HG02870 (cell line): ENCODE measurements at regions not wholly inside any gene's neighbourhood (a gene's known extent, or its start where the extent isn't known, plus 50 kb on each side); places are given as distances from the start of the nearest gene placed in this dataset.
"Not testable (repeated sequence)": the region's sequence is repeated elsewhere in the genome, so short reads cannot be mapped to it uniquely, and the experiment has no call there.

Source experiments
- ATAC-seq: cut with Tn5 transposase; IDR thresholded peaks from one replicate; pipeline ENCODE4 v1.9.1; 2021; ENCODE audit warnings: mild to moderate bottlenecking, moderate library complexity; ENCODE audit not compliant: unreplicated experiment

DNA sequence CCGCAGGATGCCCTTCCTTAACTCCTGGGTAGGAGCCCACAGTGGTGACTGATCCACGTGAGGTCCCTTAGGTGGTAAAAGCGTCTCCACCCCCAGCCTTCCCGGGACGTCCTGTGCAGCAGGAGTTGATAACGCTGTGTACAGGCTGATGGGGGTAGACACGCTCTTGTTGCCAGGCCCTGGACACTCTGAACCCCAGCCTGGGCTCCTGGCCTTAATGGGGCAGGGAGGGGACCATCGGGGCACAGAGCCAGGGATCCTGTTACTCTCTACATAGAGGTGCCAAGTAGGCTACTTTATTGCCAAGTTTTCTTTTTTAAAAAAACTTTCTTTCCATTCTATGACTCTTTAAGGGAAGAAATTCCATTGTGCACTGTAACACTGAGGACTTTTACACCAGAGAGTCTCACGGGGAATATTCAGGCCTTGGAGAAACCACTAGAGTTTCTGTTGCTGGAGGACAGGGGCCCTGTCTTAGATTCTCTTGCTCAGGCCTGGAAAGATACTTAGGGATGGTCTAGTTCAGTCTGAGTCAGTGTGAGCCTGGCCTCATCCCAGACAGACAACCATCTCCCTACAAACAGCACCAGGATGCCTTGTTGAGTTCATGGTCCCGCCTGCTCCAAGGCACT, 104.3 kb upstream of the RNU6-1 start:
- ATAC-seq = no peak

DNA sequence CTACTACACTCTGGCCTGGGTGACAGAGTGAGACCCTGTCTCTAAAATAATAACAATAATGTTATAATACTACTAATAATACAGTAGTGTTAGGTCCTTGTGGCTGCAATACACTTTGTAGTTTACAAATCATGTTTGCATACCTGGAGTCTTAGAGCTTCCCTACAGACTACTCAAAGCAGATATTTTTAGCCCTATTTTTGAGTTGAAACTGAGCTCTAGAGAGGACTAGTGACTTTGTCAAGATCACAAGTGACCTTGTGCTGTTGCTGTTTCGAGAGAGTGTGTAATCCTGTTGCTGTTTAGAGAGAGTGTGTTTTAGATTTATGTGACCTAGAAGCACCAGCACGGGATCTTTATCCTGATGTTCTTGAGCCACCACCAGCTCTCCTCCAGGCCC, 105.3 kb upstream of the RNU6-1 start:
- ATAC-seq = no peak

DNA sequence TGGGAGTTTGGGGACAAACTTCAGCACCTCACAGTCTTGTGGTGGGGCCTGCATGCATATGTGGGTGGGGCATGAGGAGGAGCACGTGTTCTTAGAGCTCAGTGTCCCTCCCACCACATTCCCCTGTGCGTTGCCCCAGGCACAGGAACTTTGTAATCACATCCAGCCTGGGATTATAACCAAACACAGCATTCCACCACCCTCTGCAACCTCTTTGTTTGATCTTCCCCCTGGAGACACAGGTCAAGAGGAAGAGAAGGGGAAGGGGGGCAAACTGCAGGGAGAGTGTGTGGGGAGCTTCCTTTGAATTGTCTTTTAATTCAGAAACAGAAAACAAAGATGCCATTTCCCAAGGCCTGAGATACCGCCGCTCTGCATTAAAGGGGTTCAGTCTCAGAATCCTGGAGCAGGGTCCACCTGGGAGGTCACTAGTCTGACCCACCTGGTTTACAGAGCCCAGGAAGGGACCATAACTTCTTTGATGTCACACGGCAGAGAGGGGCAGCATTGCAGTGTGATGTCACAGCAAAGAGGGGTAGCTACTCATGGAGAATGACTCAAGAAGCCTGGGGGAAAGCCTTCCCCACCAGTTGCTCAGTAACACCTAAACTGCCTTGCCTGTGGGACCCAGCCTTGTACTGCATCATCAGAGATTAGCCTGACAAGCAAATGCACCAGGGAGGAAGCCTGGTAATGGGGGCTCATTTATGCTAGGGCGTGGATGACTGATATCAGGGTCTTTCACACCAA, 106.3 kb upstream of the RNU6-1 start:
- ATAC-seq = no peak

DNA sequence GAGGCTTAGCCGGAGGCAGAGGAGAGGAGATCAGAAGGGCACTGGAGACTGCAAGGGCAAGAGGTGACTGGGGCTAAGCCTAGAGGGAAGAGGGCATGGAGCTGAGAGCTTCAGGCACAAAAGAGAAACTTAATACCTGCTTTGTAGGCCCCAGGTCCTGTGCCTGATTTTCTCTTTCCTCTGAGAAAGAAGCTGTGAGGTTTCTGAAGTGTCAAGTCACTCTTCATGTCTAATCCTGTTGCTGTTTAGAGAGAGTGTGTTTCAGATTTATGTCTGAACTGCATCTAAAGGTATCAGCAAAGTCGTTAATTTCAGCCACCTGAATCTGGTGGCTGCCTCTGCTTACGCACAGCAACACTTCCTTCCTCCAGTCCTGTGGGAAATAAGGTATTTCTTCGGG, 106.9 kb upstream of the RNU6-1 start:
- ATAC-seq = no peak

DNA sequence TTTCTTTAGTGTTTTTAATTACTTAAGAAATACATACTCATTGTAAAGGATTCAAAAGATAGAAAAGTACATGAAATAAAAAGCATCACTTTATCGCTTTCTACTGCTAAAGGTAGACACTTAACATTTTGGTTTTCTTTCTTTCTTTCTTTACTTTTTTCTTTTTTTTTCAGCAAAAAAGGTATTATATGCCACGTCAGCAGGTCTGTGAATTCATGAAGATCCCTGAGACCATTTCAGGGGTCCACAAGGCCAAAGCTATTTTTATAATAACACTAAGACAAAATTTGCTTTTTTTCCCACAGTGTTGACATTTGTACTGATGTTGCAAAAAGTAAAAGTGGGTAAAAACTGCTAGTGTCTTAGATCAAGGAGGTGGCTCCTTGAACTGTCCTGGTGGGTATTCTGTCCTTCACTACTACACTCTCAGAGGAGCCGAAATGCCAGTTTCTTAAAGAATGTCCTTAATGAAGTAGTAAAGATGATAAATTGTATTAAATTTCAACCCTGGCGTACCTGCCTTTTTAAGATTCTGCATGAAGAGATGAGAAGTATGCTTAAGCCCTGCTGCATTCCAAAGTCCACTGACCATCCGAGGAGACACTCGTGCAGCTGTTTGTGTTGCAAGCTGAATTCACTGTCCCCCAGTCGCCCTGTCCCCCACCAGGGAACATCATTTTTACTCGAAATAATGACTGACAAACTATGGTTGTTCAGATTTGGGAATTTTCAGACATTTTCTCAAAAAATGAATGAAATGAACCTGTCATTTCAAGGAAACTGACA, 106.7 kb upstream of the PIAS1 start:
- ATAC-seq = no peak

DNA sequence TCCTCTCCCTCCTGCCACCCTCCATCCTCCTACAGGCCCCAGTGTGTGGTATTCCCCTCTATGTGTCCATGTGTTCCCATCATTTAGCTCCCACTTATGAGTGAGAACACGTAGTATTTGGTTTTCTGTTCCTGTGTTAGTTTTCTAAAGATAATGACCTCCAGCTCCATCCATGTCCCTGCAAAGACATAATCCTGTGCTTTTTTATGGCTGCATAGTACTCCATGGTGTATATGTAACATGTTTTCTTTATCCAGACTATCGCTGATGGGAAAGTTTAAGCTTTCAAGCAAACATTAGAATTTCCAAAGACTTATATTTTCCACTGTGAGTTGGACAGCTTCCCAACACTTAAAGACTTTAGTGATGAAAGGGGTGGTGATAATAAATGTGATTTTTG, 105.9 kb upstream of the PIAS1 start:
- no peak for ATAC-seq

DNA sequence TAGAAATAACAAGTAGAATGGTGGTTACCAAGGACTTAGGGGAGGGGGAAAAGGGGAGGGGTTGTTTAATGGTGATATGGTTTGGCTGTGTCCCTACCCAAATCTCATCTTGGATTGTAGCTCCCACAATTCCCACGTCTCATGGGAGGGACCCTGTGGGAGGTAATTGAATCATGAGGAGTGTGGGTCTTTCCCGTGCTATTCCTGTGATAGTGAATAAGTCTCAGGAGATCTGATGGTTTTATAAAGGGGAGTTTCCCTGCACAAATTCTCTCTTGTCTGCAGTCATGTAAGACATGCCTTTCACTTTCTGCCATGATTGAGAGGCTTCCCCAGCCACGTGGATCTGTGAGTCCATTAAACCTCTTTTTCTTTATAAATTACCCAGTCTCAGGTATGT, 102.9 kb upstream of the PIAS1 start:
- not testable (repeated sequence) for ATAC-seq

DNA sequence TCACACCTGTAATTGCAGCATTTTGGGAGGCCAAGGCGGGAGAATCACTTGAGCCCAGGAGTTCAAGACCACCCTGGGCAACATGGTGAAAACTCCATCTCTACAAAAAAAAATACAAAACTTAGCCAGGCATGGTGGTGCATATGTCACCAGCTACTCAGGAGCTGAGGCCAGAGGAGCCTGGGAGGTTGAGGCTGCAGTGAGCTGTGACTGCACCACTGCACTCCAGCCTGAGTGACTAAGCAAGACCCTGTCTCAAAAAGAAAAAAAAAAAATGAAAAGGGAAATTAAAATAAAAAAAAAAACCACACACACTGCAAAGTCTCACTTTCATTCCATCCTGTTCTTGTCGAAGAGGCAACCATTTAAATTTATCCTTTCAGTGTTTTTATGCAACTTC, 100.8 kb upstream of the PIAS1 start:
- ATAC-seq = no peak

DNA sequence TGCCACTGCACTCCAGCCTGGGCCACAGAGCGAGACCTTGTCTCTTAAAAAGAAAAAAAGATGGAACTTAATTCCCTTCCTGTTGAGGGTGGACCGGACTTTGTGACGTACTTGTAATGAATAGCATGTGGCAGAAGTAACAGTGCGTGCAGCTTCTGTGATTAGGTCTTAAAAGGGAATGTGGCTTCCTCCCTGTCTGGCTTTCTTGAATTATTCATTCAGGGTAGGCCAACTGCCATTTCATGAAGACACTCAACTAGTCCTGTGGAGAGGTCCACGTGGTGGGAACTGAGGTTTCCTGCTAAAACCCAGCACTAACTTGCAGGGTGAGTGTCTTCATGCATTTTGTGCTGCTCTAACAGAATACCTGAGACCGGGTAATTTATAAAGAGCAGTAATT, 98.9 kb upstream of the PIAS1 start:
- ATAC-seq = no peak

DNA sequence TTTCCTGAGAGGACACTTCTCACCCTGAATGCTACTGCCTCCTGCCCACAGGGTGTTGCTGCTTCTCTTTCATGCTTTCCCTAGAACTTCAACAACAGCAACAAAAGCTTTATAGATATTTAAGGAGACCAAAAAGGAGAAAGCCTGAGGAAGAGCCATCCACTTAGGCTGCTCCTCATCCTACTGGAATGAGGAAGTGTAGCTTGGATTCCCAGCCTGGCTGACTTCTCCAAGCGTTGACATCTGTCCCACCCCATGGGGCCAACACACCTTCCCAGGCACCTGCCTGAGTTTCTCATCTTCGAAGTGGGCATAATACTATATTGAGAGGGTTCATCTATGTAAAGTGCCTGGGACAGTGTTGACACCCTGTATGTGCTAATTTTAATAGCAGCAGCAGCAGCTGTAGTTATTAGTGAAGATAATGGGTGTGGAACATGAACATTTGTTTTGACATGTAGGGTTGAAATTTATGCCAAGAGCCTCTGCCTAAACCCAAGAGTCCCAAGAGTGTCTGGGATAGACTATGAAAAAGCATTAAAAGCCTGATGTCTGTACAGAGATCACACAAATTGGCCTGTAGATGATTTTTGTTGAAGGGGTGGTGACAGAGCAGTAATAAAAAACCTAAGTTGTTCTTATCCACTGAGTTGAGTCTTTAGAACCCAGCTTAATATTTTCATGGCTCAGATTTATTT, 96.5 kb upstream of the PIAS1 start:
- ATAC-seq = no peak

DNA sequence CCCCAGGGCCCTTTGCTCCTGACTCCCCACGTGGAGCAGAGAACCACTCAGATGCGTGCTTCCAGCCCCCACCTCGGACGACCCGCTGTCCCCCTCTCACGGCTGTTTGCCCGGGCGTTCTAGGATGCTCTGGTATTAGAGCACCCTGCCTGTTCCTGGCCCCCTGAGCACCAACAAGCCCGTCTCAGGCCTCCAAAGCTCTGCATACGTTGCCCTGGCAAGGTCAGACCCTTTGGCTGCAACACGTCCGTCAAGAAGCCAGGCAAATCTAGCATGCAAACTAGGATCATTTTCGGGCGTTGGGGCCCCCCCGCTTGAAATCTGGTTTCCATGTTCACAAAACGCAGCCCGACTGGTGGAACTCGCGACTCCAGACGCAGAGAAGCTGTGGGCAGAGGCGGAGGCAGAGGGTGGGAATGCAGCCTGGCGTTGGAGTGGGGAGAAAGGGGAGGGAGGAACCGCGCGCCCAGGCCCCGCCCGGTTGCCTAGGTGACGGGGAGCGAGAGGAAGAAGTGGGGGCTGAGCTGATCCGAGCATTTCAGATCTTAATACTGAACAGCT, 86.2 kb upstream of the PIAS1 start:
- ATAC-seq = no peak

DNA sequence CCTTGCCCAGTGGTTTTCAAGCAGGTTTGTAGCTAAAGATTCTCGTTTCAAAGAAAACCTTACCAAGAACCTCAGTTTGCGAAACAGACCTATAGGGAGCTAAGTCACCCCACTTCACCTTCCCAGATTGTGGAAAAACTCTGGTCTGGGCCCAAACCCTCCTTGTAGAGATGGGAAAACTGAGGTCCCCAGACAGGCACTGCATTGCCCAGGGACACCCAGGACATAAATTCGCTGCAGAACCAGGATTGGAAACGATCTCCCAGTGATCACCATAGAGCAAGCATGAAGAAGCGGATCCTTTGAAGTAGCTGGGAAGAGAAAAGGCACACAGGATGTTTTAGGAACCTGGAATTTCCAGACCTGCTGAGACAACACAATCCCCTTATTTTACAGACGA, 85.6 kb upstream of the PIAS1 start:
- no peak for ATAC-seq

DNA sequence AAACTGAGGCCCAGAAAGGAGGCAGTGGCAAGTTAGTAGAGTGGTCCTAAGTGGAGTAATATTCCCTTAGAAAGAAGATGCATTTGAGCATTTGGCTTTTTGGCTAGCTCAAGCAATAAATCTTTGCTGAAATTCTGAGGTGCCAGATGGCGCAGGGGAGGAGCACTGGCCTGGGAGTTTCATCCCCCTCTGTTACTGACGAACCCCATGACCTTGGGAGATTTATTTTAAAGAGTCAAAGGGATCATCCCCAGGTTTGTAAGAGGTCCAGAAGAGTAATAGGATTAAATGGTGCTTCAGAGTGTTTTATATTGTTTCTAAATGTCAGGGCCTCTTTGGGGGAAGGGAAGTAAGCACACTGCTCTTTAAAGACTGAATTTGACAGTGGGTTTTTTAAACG, 85.1 kb upstream of the PIAS1 start:
- no peak for ATAC-seq

DNA sequence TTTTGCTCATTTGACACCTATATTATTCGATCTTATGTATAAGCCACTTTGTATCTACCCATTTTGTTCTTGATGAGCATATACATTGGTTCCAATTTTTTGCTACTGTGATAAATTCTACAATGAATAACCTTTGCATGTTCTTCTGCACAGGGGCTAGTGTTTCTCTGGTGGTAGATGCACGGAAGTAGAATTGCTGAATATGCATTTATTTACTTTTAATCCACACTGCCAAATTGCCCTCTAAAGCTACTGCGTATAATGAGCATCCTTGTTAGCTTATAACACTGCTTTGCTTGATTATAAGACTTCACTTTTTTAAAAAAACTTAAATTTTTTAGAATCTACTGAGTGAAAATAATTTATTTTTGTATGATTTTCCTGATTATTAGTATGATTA, 84.2 kb upstream of the PIAS1 start:
- no peak for ATAC-seq

DNA sequence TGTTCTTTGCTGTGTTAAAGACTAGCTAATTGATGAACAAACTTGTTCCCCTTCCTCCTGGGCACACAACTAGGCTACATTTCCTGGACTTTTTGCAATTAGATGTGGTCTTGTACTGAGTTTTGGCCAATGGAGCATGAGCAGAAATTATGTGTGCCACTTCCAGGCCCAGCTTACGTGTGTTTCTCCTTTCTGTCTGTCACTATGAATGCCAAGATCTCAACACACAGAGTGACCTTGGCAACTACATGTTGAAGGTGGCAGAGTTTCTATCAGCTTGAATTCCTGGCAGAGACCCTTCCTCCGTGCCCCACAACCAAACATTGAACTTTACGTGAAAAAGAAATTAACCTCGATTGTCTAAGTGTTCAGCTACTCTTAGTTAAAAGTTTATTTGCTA, 81.7 kb upstream of the PIAS1 start:
- no peak for ATAC-seq

DNA sequence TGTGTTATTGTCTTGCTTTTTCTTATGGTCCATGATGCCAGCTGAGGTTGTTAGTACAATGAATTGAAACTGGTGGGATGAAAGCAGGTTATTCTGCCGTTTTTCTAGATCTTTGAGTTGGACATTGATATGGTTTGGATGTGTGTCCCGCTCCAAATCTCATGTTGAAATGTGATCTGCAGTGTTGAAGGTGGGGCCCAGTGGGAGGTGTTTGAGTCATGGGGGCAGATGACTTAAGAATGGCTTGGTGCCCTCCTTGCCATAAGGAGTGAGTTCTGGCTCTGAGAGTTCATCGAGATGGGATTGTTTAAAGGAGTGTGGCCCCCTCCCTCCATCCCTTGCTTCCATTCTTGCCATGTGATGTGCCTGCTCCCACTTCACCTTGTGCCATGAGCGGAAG, 80.3 kb upstream of the PIAS1 start:
- no peak for ATAC-seq

DNA sequence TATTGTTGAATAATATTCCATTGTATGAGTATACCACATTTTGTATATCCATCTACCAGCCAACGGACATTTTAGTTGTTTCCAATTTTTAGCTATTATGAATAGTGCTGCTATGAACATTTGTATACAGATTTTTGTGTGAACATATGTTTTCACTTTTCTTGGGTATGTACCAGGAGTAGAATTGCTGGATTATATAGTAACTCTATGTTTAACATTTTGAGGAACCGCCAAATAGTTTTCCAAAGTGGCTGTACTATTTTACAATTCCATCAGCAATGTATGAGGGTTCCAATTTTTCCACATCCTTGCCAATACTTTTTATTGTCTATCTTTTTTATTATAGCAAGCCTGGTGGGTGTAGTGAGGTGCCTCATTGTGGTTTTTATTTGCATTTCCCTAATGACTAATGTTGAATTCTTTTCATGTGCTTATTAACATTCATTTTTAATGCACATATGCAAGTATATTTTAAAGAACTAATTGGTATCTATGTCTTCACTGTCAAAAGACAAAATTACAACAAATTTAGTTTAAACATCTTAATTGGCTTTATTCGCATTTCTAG, 77.5 kb upstream of the PIAS1 start:
- no peak for ATAC-seq

DNA sequence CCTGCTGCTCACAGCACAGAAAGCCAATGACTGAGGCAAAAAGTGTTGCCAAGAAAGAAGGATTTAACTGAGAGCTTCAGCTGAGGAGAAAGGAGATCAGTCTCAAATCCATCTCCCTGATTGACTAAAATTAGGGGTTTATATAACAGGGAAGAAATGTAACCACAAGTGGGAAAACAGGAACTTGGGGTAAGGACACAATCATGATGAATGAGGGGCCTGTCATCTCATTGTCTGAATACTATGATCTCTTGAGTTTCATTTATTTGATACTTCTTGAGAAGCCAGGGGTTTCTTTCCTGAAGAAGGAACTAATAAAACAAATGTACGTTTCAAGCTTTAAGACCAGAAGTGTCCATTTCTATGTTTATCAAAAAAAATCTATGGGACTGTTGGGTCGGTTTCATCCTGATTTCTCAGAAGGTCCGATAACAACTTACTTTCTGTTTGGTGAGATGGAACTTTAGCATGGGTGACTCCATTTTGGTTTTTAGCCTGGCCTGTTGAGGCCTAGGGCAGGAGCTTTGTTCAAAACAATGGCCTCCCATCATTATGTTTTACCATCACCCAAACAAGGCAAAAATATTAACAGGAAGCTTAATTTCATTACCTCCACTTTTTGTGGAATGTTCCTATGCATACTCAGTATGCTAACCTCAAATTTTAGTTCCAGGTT, 76.6 kb upstream of the PIAS1 start:
- no peak for ATAC-seq

DNA sequence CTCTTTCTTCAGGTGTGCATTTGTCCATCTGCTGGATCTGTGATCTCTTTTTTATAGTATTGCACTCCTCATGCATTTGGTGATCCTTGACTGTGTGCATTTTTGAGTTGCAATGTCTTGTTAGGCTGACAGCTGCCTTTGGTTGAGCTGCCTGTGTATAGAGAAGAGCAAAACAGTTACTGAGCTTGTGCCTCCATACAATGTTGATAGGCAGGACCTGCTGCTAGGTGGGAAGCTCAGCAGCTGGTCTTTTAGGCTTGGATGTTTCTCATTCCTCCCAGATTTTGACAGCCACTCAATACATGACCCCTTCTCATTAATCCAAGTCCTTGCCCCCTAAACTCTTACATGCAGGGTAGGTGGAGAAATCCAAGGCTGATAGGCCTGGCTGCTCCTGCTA, 74.8 kb upstream of the PIAS1 start:
- no peak for ATAC-seq

DNA sequence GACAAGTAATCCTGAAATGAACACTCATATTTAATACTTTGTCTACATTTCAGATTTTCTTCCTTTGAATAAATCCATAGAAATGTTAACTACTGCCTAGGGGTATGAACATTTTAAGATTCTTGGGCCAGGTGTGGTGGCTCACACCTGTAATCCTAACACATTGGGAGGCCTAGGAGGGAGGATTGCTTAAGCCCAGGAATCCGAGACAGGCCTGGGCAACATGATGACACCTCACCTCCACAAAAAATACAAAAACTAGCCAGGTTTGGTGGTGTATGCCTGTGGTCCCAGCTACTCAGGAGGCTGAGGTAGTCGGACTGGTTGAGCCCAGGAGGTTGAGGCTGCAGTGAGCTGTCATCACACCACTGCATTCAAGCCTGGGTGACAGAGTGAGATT, 73.9 kb upstream of the PIAS1 start:
- no peak for ATAC-seq
